ELR (cell line): ENCODE measurements at regions not wholly inside any gene's neighbourhood (a gene's known extent, or its start where the extent isn't known, plus 50 kb on each side); places are given as distances from the start of the nearest gene placed in this dataset.

Source experiments
- DNase-seq: peaks from one replicate; pipeline ENCODE4 v3.0.0-alpha.2; 2015; ENCODE audit warnings: low read depth

DNA sequence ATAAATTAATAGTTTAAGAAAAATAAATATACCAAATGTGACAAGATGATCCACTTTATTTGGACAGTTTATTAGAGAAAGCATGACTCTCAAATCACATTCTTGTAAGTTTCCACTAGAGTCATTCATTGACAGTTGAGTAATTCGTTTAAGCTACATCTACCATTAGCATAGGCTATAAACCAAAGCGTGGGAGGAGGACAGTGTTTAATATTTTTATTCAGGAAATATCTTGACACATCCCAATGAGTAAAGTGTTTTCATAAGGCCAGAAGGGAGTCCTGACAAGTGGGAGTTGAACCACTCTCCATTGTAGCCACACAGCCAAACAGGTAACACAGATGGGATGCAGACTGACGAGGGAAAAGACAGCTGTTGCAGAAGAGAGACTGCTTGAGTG is 386.5 kb upstream of the SEMA3D start:
- DNase-seq: no peak

- DNase-seq: no peak
These were observed 384.0 kb upstream of the SEMA3D start for GRCh38 chr7:85570898-85571297.

DNA sequence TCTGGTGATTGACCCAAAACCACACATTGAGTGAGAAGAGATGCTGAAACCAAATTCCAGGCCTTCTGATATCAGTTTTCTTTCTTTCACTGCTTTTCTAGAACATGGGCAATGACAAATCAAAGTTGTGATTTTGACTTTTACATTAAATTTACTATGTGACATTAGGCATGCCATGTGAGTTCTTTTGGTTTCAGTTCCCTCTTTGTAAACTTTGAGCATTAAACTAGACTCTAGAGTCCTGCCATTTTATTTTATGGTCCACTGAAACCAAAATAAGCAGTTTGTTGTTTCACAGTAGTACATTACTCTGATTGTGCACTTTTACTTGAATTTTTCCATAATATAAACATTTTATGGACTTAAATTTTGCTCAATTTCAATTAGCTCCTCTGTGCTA is 381.1 kb upstream of the SEMA3D start:
- no peak for DNase-seq

DNA sequence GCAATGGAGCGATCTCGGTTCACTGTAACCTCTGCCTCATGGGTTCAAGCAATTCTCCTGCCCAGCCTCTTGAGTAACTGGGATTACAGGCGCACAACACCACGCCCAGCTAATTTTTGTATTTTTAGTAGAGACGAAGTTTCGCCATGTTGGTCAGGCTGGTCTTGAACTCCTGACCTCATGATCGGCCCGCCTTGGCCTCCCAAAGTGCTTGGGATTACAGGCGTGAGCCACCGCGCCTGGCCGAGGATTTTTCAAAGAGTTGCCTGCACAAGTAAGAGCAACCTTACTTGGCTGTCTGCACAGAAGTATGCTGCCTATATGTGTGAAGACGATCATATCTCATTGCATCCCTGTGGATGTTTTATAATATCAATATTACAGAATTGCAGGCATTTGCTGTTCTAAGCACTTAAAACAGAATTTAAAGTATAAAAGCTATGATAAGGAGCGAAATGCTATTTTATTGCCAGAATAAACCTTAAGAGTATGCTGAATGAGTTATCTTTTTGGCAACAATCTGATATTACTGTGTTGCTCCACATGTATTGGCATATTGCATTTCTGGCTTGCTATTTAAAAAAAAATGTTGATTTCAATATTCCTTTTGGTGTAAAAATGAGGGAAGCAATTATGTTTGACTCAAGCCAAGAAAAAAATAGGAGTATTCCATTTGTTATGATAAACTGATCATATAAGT is 379.4 kb upstream of the SEMA3D start:
- no peak for DNase-seq

GRCh38 chr7:85565276-85565675 is 378.4 kb upstream of the SEMA3D start:
- DNase-seq: peak; percentile 2

DNA sequence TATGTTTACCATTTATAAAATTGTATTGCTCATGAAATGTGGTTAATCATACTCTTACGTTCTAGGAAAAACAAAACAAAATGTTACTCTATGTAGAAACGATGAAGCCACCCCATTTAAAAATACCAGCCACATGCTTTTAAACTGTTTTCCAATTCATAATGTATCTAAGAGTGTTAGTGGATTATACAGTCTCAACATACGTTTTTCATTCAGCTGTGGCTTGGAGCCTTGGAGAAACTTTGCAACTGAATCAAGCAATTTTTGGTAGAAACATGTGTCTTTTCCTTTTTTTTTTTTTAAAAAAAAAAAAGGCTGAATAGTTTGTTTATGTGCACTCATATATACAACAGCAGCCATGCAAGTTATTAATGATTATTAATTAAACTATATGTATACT is 378.0 kb upstream of the SEMA3D start:
- DNase-seq: no peak

GRCh38 chr7:85561706-85562105 is 374.9 kb upstream of the SEMA3D start:
- no peak for DNase-seq

DNA sequence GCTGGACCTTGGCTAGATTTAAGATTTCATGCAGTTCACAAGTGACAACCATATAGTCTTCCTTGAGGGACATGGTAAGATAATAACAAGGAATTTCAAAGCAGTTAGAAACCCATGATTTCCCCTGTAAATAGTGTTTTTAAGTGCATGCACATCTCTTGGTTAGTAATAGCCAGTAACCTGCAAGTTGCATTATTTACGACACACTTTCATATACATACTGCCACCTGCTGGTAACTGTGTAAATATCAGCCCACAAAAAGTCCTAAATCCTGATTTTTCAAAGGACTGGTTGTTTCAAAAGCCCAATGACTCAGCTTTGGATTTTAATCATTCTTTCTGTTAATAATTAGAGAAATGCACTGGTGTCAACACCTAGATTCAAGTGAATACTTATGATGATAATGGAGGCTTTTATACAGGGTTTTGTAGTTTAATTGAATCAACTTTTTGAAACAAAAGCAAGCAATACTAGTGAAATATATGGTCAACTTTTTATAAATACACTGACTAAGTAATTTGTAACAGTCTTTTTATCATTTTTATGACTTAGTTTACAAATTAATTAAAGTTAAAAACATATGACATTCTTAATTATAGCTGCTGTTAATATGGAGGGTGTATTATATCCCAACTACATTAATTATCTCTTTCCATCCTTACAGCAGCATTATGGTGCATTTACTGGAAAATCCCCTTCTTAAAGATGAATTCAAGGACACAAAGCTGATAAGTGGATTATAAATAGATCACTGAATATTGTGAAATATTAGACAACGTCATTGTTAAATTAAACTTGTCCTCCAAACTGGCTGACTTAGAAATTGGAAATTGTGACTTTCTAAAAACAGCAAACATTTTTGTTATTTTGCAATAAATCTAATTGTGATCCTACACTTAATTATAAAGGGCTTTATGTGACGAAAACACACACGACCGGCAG is 367.7 kb upstream of the SEMA3D start:
- DNase-seq: peak; percentile 66

DNA sequence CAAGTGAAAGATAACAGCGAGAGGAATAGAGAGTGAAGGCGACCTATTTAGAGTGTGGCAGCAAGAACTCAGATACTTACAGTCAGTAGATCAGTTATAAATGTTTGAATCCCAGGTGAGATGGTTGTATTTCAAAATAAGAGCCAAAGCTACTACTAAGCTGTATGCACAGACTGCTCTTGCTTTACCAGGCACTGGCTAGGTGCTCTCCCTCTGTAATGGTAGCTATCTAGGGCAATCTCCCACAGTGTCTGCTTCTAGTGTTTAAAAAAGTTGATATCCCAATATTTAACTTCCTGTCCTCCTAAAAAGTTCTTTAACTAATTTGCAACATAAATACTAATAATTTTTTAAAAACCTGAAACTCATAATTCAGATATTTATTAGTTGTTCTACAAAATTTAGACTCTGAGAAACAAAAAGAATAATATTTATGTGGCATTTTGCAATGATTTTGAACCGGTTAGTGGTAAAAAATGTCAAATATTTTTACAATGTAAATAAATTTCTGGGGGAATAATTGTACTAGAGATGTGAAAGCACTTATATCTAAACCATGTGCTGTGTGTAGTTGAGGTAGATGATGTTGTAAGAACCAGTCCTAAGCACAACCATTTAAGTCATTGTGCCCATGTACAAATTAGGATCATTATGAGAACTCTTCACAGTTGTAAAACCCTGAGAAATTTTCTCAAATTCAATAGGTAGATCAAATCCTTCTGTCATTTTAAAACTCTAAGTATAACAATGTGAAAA is 349.3 kb upstream of the SEMA3D start:
- no peak for DNase-seq

DNA sequence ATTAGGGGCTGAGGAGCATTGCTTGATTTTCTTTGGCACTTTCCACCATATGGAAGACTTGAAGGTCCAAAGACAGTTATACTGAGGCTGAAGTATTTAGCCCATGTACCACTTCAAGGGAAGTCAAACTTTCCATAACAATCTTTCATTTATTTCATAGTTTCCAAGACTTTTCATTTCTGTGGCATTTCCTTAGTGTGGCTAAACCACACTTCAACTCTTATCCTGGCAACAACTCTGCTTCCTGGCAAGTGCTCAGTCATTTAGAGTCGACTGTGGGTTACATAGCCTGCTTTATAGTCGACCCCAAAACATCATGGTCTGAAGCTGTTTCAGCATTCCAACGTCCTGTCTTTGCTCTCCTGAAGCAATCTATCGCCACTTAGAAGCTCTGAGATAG is 343.0 kb upstream of the SEMA3D start:
- no peak for DNase-seq

DNA sequence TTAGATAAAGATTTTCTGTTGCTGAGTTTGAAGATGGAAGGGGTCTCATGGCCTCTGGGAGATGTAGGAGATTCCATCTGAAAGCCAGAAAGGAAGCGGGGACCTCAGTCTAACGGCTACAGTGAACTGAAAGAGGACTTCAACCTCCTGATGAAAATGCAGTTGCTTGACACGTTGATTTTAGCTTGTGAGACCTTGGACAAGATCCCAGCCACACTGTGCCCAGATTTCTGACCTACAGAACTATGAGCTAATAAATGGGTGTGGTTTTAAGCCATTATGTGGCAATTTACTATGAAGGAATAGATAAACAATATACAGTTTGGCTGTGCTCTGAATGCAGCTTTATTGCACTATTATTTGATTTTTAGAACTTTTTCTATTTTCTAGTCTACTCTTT is 342.3 kb upstream of the SEMA3D start:
- DNase-seq: no peak

GRCh38 chr7:85528581-85528980 is 341.7 kb upstream of the SEMA3D start:
- no peak for DNase-seq

DNA sequence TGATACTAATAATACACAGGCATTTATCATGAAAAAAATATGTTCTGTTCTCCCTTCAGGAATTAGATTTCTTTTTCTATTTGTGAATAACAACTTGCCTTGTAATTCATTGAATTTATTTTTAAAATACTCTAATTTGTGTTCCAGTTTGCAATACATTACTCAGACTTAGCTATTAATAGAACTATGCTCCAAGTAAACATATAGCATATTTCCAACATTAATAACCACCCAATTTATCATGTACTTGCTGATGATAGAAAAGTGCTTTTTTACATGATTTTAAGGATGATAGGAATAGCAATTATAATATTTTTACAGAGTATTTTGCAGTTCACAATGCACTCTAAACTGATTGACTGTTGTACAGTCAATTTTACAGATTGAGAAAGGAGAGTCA is 338.8 kb upstream of the SEMA3D start:
- no peak for DNase-seq

DNA sequence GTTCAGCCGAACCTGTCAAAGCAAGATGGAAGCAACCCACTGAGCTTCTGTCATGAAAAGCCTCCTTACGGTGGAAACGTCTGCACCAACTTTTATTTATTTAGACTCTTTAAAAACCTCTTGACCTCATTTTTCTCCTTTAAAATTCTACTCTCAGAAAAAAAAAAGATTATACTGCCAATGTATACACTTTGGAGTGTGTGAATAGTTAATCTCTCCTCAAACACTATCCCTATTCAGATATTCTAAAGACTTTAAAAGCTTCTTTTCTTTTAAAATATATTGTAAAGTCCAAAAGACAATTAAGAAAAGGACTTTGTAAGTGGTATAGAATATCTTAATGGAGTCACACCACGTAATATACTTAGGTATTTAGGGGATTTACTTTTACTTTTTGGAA is 335.2 kb upstream of the SEMA3D start:
- no peak for DNase-seq

DNA sequence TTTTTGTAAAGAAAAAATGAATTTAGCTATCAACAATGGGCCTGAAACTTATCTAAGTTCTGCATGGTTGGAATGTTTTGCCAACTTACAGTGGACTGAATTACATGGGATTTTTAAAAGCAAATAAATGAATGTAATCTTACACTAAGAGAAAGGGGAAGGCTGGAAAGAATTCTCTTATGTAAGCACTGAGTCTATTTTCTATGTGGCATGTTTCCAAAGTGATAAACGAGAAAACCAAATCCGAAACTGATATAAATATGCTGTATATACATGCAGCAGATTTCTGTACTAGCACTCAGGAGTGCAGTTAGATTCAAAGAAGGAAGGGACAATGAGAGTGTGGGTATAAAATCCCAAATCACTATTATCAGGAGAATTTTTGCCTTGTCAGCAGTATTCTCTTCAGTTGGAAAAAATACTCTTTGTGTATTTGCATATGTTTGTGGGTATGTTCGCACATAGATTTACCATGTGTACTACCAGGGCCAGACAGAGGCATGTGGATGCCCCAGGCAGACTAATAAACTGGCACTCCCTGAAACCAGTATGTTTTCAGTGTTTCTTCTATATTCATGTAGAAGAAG is 334.3 kb upstream of the SEMA3D start:
- no peak for DNase-seq

DNA sequence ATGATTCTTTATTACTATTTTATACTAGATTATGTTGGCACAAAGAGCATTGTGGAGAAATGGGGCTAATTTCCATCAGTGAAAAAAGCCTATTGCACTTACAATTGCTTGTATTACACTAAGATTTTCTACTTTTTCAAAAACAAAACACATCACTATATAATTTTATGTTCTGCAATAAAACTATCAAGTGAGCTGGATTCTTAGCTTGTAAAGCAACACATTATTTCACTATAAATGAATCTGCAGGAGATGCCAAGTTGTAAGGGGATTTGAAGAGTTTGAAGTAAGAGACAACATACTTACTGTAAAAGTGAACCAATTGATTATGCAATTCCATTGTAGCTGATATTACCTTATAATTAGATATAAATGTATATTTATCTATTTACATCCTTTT is 333.3 kb upstream of the SEMA3D start:
- no peak for DNase-seq

DNA sequence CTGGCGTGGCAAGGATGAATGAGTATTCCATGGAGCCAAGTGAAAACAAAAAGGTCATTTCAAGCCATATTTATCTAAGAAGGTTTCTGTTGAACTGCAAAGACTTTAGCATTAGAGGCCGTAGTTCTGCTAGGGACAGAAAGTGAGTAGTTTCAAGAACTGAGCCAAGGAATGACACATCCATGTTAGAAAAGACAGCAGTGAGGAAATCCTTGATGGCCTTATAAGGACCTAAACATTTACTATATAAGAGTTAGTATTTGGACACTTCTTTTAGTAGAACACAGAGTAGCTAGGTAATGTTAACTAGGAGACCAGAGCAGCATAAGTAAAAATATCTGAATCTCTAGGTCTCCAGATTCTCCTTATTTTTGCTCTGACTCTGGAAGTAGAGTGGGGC is 329.8 kb upstream of the SEMA3D start:
- DNase-seq: no peak

GRCh38 chr7:85512790-85513189 is 325.9 kb upstream of the SEMA3D start:
- no peak for DNase-seq

- no peak for DNase-seq
These were observed 323.4 kb upstream of the SEMA3D start for GRCh38 chr7:85510287-85510686.

DNA sequence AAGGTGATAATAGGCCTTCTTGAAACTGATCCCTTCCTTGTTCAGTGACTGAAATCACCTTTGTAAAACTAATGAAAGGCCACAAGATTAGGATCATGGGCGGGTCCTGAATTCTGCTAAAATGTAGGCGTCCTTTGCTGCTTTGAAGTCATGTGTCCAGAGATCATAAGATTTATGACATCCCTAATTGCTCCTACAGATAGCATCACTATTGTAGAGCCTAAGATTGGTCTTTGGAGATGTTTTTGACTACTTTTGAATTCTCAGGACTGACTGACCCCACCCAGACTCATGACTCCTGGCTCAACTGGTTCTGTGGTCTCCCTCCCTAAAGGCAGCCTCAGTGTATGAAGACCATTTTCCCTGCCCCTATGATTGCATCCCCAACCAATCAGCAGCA is 322.6 kb upstream of the SEMA3D start:
- DNase-seq: no peak

DNA sequence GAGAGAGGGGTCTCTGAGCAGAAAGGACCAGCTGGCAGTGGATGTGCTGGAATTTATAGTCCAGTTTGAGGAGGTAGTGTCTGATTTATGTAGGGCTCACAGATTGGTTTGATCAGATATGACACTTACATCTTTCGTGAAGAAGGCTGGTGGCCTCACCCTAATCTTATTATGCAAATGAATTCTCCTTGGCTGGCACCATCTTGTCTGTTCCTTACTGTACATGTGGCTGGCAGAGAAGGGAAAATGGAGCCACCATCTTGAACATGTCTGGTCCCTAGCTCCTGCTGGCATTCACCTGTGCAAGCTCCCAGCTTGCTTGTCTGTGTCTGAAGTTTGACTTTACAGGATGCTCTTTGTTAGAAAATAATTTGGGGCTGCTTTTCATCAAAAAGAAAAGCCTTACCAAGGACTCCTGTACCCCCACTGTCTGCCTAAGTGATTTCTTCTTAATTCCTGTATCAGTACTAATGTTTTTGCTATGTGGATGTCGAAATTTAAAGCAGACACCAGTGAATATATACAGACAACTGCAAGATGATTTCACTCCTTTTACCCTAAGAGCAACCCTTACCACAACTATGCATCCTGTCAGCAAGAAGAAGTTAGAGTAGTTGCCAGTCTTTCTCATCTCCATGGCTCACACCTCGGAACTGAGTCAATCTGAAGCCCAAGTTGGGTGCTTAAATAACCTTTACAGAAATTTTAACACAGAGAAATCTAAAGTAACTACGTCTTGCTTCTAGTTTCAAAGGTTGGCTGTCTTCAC is 322.0 kb upstream of the SEMA3D start:
- peak; percentile 62 for DNase-seq

GRCh38 chr7:85498031-85498430 is 311.2 kb upstream of the SEMA3D start:
- no peak for DNase-seq
